ENCODE measurements at regions not wholly inside any gene's neighbourhood (a gene's known extent, or its start where the extent isn't known, plus 50 kb on each side); places are given as distances from the start of the nearest gene placed in this dataset.
A peak's percentile ranks its signal among the peaks of the same experiment; 100 is the strongest.
"Not testable (repeated sequence)": the region's sequence is repeated elsewhere in the genome, so short reads cannot be mapped to it uniquely, and the experiment has no call there.

DNA sequence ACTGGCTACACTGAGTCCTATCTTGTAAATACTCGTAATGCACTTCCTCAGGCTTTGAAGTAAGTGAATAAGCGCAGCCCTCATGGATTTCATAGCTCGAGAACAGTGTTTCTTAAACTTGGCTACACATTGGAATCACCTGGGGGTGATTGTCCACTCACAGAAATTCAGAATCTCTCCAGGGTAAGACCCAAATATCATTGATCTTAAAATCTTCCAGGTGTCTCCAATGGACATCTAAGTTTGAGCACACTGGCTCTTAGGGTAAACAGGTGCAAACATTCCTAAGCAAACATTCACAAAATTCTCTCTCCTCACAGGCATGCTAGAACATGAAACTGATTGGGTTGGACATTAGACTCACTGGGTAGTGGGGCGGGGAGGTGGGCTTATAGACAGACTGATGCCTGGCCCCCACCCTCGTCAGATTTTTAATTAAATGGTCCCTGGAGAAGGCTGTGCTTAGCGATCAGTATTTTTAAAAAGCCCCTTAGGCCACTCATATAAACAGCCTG lies 279.7 kb upstream of the TBL1XR1 start:
- DNase-seq (ENCODE audit: low spot score) = no peak

GRCh38 chr3:177478170-177478867 lies 281.0 kb upstream of the TBL1XR1 start:
- peak; percentile 100 for DNase-seq (ENCODE audit: low spot score)

DNA sequence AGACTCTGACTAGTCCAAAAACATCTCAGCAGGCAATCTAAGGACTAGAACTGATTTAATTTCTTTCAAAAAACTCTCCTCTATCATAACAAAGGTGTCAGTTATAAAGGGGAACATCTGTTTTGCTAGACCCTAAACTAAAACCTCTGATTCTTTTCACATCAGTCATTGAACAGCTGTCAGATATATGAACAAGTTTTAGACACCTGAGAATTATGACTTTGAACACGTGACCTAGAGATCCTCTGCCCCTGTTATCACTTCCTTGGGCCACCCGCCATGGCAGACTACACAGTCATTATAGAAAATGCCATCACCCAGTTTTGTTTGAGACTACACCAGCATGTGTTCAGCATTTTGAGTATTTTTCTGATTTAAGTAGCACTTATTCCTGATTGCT lies 282.3 kb upstream of the TBL1XR1 start:
- no peak for DNase-seq (ENCODE audit: low spot score)

DNA sequence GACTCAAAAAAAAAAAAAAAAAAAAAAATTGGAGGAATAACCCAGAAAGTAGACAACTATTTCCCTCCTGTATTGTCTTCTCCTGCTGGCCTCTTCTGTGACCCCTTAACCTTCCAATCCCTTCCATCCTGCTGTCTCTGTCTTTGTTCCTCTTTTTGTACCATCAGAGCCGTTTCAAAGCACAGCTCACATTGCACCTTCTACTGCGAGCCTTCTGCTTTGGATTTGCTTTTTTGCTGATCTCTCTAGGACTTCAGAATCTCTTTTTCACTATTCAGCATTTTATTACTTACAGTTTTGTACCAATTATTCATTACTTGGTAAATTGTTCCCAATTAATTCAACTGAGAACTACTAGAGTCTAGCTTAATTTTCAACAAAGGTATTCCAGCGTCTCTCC lies 284.0 kb upstream of the TBL1XR1 start:
- DNase-seq (ENCODE audit: low spot score) = no peak

- DNase-seq (ENCODE audit: low spot score) = no peak
These were observed 284.9 kb upstream of the TBL1XR1 start for GRCh38 chr3:177482048-177482691.

DNA sequence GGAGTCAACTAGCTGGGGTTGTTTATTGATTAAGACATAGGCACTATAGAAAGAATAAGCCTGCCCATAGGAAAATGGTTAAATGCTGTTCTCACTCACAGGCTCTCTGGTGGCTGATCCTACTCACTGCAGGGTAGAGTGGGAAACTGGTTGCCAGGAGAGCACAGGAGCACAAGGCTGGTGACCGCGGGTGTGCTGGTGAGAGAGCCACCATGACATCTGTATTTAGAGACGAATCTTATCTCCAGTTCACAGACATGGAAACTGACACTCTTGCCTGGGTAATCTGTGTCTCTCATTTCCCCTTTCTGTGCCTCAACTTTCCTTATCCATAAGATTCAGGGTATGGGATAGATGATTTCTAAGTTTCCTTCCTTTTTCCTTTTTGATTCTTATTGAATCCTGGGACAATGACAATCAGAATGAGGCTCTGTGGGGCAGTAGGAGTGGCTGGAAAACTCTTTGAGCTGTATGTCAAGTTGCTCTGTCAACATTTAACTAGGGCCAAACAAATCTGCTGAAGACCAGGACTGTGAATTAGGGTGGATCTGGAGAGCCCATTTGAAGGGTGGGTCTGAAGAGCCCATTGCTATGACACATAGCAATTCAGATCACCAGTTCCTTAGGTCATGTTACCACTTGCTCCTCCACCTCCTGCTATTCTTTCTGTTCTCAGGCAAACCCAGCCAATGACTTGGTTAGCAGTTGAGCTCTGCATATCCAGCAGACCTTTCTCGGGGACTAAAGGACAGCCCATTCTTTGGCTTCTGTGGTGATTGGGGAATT lies 286.1 kb upstream of the TBL1XR1 start:
- no peak for DNase-seq (ENCODE audit: low spot score)

DNA sequence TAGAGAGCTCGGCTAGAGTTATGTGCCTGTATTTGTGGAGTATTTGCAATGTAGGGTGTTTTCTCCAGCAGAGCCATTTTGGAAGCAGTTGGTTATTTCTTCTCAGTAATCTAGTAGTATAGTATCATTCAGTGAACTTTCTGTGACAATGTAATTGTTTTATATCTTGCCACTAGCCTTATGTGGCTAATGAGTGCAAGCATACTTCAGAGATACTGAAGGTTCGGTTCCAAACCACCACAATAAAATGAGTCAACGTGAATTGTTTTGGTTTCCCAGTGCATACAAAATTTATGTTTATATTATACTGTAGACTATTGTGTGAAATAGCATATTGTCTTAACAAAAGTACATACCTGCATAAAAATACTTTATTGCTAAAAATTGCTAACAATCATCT lies 286.9 kb upstream of the TBL1XR1 start:
- DNase-seq (ENCODE audit: low spot score) = no peak

DNA sequence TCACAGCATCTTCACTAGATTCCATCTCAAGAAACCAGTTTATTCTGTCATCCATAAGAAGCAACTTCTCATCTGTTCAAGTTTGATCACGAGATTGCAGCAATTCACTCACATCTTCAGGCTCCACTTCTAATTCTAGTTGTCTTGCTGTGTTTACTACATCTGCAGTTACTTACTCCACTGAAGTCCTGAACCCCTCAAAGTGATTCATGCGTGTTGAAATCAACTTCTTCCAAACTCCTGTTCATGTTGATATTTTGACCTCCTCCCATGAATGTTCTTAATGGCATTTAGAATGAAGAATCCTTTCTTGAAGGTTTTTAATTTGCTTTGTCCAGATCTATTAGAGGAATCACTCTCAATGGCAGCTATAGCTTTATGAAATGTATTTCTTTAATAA lies 287.6 kb upstream of the TBL1XR1 start:
- DNase-seq (ENCODE audit: low spot score) = no peak

DNA sequence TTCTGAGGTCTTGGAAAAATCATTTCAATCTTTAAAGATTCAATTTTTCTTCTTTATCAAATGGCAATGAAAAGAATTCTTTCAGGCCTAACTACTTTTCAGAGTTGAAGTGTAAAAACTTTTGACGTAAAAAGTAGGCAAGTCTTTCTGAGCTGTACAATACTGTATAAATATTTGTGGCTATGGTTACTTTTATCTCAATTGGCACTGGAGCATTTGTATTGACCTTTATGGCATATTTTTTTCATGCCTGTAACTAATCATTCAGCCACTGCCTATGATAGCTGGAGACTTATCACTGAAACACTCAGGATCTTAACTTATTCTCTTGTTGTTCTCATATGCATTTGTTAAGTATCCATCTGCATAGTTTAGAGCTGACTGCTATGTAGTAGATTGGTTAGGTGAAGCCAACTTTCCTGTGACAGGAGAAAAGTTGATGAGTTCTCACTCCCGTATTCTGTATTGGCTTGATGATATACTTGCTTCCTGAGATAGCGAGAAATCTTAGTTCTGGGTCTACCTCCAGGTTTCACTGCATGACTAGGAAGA lies 290.4 kb upstream of the TBL1XR1 start:
- DNase-seq (ENCODE audit: low spot score) = no peak

GRCh38 chr3:177488740-177489139 lies 291.5 kb upstream of the TBL1XR1 start:
- DNase-seq (ENCODE audit: low spot score) = no peak

GRCh38 chr3:177490626-177491025 lies 293.3 kb upstream of the TBL1XR1 start:
- no peak for DNase-seq (ENCODE audit: low spot score)

DNA sequence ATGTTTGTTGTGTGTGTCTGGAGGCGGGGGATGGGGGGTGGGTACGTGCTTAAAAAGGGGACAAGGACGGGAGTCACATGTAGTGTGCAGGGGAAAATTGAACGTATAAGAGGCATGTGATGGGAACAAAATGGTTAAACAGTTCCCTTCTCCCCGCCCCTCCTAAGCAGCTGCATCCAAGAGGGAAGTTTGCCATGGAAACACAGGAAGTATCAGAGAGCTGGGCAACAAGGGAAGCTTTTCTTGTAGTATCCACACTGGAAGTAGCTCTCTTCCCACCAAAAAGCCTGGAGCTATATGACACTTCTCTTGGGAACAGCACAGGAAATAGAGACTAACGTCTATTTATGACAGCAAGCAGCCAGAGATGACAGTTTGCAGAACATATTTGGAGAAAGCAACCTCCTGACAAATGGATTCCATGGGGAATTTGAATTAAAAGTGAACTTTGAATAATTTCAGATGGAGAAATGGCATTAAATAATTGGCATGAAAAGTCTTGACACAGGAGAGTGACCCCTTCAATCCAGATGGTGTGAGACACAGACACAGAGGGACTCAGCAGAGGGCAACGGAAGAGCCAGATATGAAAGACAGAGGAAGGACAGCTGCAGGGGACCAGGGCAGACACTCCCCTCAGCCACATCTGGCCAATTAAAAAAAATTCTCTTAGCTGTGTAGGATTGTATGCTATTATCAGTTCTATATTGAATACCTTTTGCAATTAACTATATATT lies 294.2 kb upstream of the TBL1XR1 start:
- DNase-seq (ENCODE audit: low spot score) = peak; percentile 30

GRCh38 chr3:177493091-177493490 lies 295.8 kb upstream of the TBL1XR1 start:
- no peak for DNase-seq (ENCODE audit: low spot score)

DNA sequence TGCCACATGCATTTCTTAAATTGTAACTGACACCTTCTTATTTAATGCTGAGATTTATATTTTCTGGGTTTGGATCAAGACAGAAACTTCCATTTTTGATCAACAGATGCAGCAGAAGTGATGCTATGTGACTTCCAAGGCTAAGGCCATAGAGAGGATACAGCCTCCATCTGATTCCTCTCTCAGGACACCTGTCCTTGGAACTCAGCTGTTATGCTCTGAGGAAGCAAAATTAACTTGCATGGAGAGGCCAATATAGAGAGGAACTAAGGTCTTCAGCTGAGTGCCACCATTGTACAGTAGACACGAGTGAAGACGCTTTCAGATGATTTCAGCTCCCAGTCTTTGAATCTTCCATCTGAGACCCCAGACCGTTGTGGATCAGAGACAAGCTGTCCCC lies 296.9 kb upstream of the TBL1XR1 start:
- no peak for DNase-seq (ENCODE audit: low spot score)

DNA sequence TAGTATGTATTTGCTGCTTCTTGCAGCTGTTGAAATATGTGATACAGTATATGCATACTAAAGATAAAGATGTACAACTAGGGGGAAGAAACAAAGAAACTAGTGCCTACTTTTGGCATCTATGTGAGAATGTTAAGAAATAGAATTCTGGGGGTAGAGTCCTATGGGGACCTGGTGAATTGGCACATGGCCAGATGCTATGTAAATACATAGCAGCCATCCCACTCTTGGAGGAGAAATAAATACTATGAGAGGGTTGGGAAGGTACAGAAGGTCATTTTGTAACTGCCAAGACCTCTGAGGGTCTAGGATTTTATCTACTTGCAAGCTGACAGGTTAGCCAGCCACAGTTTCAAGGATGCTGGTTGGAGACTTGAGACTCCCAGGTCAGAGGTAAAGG lies 298.3 kb upstream of the TBL1XR1 start:
- no peak for DNase-seq (ENCODE audit: low spot score)

DNA sequence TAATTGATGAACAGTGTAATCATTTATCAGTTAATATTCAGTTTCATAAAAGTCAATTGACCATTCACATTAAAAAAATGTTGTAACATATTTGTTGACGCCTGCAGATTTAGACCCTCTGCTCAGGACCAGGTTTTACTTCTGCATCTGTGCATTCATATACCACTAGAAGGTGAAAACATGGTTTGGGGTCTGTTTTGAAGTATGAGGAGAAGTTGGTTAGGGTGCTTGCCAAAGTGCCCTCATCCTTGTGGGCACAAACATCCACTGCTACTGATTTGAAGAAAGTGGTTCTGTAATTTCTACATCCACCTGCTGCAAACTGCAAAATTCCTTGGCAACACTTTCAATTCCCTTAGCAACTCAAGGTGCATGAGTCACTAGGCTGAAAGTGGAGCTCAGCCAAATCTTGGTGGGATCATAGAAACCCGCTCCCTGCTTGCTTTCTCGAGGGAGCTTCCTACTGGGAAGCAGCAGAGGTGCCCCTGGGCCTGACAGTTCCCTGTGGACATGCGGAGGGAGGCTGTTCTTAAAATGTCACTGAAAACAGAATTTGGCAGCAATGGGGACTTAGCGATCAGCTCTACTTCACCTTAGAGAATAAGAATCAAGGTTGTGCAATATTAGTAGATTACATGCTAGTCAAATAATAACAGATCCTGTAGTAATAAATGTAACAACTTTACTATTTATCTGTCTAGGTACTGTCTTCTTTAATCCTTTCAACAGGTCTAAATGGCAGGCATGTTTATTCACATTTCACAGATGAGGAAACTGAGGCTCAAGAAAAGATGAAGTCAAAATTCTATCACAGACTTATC lies 301.0 kb upstream of the TBL1XR1 start:
- peak; percentile 64 for DNase-seq (ENCODE audit: low spot score)

DNA sequence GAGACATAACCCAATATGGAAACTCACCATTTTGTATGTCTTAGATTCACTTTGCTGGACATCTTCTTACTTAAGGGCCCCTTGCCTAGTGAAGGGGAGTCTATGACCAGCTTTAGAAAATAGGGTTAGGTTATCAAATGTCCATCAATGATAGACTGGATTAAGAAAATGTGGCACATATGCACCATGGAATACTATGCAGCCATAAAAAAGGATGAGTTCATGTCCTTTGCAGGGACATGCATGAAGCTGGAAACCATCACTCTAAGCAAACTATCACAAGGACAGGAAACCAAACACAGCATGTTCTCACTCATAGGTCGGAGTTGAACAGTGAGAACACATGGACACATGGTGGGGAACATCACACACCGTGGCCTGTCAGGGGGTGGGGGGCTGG lies 301.8 kb upstream of the TBL1XR1 start:
- not testable (repeated sequence) for DNase-seq (ENCODE audit: low spot score)

GRCh38 chr3:177499779-177500423 lies 302.6 kb upstream of the TBL1XR1 start:
- DNase-seq (ENCODE audit: low spot score) = no peak

DNA sequence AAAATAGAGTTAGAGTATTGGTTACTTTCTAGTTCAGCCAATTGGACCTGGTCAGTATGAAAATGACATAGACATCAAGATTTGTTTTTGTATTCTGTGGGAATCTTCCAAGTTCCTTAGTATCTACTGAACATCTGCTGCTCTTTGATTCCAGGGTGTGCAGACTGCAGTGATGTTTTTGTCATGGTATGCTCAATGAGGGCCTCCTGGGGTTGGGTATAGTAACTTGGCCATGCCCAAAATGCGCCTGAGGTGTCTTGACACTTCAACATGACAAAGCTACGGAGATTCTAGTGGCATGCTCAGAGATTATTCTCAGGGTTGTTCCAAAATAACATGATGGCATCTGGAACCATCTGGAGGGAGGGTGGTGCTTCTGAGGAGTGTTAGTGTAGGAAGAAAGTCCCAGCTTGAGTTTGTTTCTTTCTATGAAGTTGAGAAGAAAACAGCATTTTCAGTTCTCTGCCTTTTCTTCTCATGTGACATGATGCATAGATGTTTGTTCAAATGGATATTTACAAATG lies 313.5 kb upstream of the TBL1XR1 start:
- no peak for DNase-seq (ENCODE audit: low spot score)
